PC-9 (cell line): ENCODE measurements at regions not wholly inside any gene's neighbourhood (a gene's known extent, or its start where the extent isn't known, plus 50 kb on each side); places are given as distances from the start of the nearest gene placed in this dataset.

Source experiments
- BruUV-seq: library from RNA; stranded (reverse); fragments of 400-500 nt; replicated peaks from 2 replicates; lab custom pipeline; 2021; lab: Mats Ljungman, UMichigan
- CTCF ChIA-PET: fragments of 300-600 bp; sonication (Branson Sonifier 250); formaldehyde crosslinking; loops from one replicate; lab custom pipeline; 2022; ENCODE audit warnings: antibody characterized with exemption; lab: Charles Lee
- POLR2A ChIA-PET: fragments of 300-600 bp; sonication (Branson Sonifier 250); formaldehyde crosslinking; loops from one replicate; lab custom pipeline; 2022; ENCODE audit warnings: antibody characterized with exemption; ENCODE audit not compliant: unreplicated experiment; lab: Charles Lee
- DNase-seq, 2 experiments: peaks; one replicate each; pipeline versions ENCODE4 v3.0.0 to v3.0.0-alpha.2; 2015 to 2022; ENCODE audit warnings: mixed read lengths in 1 of 2
- H2AFZ ChIP-seq: fragments of 200-600 bp; sonication (generic); 2 replicates; pipeline ENCODE4 v1.8.1; 2017; ENCODE audit warnings: antibody characterized with exemption
- H3F3A ChIP-seq: fragments of 200-600 bp; sonication (generic); 2 replicates; pipeline ENCODE4 v1.8.1; 2017; ENCODE audit warnings: antibody characterized with exemption, mild to moderate bottlenecking, low read depth; ENCODE audit not compliant: insufficient read depth
- H3K27ac ChIP-seq: fragments of 200-600 bp; sonication (generic); 2 replicates; pipeline ENCODE4 v1.6.1; 2016; ENCODE audit warnings: mixed run types
- H3K27me3 ChIP-seq: fragments of 200-600 bp; sonication (generic); 2 replicates; pipeline ENCODE4 v1.6.1; 2016; ENCODE audit warnings: low read depth, mixed run types; ENCODE audit not compliant: insufficient read depth
- H3K36me3 ChIP-seq: fragments of 200-600 bp; sonication (generic); 2 replicates; pipeline ENCODE4 v1.6.1; 2016; ENCODE audit warnings: low read depth, mixed run types
- H3K4me1 ChIP-seq: fragments of 200-600 bp; sonication (generic); replicated peaks from 2 replicates; pipeline ENCODE4 v1.6.1; 2016; ENCODE audit warnings: mixed run types; ENCODE audit not compliant: insufficient read depth
- H3K4me2 ChIP-seq: fragments of 200-600 bp; sonication (generic); 2 replicates; pipeline ENCODE4 v1.6.1; 2017; ENCODE audit warnings: mixed run types
- H3K4me3 ChIP-seq: fragments of 200-600 bp; sonication (generic); 2 replicates; pipeline ENCODE4 v1.6.1; 2016; ENCODE audit warnings: mixed run types
- H3K79me2 ChIP-seq: fragments of 200-600 bp; sonication (generic); 2 replicates; pipeline ENCODE4 v1.6.1; 2017; ENCODE audit warnings: low read depth, mixed run types
- H3K9me2 ChIP-seq: fragments of 200-600 bp; sonication (generic); 2 replicates; pipeline ENCODE4 v1.8.1; 2017; ENCODE audit warnings: mild to moderate bottlenecking; ENCODE audit not compliant: insufficient read depth
- H3K9me3 ChIP-seq: fragments of 200-600 bp; sonication (generic); 2 replicates; pipeline ENCODE4 v1.8.1; 2016; ENCODE audit warnings: low read depth; ENCODE audit not compliant: insufficient read depth
- H4K20me1 ChIP-seq: fragments of 200-600 bp; sonication (generic); 2 replicates; pipeline ENCODE4 v1.8.1; 2017; ENCODE audit not compliant: insufficient read depth
- CTCF ChIP-seq: fragments of 200-600 bp; sonication (generic); conservative IDR thresholded peaks from 2 replicates; pipeline ENCODE4 v1.6.1; 2017; ENCODE audit warnings: mixed run types, antibody characterized with exemption, mild to moderate bottlenecking, moderate library complexity
- EZH2 ChIP-seq: fragments of 200-600 bp; sonication (generic); IDR thresholded peaks from 2 replicates; pipeline ENCODE4 v1.8.0; 2017; ENCODE audit warnings: antibody characterized with exemption, low read depth
- intact Hi-C: fragments of 100-400 bp; cut with micrococcal nuclease; formaldehyde crosslinking; loops from one replicate; pipeline ENCODE4 v1.10.0; 2022; ENCODE audit not compliant: unreplicated experiment

DNA sequence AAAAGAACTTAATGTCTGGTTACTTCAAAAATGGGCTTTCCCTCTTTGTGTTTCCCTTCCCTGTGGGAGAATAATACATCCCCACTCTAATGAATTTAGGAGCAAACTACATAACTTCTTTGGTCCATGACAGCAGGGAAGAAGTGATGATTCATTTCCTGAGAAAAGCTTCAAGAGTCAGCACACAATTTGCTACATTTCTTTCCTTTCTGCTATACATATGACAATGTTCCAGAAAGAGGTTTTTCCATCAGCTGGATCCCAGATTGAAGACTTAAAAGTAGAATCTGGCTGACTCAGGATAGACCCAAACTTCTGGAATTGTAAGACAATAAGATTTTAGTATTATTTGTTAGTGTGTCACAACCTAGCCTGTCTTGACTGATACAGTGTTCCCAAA, 126.1 kb downstream of the DRD1 start:
- BruUV-seq: no TSS peak
- Histone ChIP-seq H3K4me2 (no peak overlapping the region), H2AFZ (no peak overlapping the region), H3F3A (no peaks in the 10 kb centered on the region), H3K9me3 (no peaks in the 10 kb centered on the region; the same call in 1 of the 2 replicates), H3K79me2 (no peaks in the 10 kb centered on the region), H3K27me3 (no peaks in the 10 kb centered on the region), H4K20me1 (no peaks in the 10 kb centered on the region), H3K36me3 (no peaks in the 10 kb centered on the region), H3K9me2 (no peaks in the 10 kb centered on the region), H3K4me1 (no peaks in the 10 kb centered on the region), H3K27ac (no peak overlapping the region), H3K4me3 (no peak overlapping the region)
- ChIA-PET CTCF (no interaction called here), POLR2A (no interaction called here)
- no peak for DNase-seq
- intact Hi-C loops: no loop called here
- TF ChIP-seq EZH2 (no peak), CTCF (no peak)

GRCh38 chr5:175309218-175309810, 134.7 kb downstream of the DRD1 start:
- intact Hi-C loops: no loop called here
- DNase-seq: no peak
- Histone ChIP-seq H3K27me3 (no peaks in the 10 kb centered on the region), H4K20me1 (no peaks in the 10 kb centered on the region), H3K27ac (no peak overlapping the region), H3K79me2 (no peaks in the 10 kb centered on the region), H2AFZ (no peak overlapping the region), H3F3A (no peaks in the 10 kb centered on the region), H3K36me3 (no peaks in the 10 kb centered on the region), H3K9me3 (no peaks in the 10 kb centered on the region), H3K4me2 (no peak overlapping the region), H3K9me2 (no peaks in the 10 kb centered on the region), H3K4me1 (no peaks in the 10 kb centered on the region), H3K4me3 (no peak overlapping the region)
- BruUV-seq: no TSS peak
- TF ChIP-seq EZH2 (no peak), CTCF (no peak)
- ChIA-PET POLR2A (no interaction called here), CTCF (no interaction called here)

- Histone ChIP-seq H3K36me3 (no peaks in the 10 kb centered on the region), H3K4me2 (no peak overlapping the region), H3F3A (no peaks in the 10 kb centered on the region), H3K27ac (no peak overlapping the region), H4K20me1 (no peaks in the 10 kb centered on the region), H3K9me2 (no peaks in the 10 kb centered on the region), H3K9me3 (no peaks in the 10 kb centered on the region), H3K79me2 (no peaks in the 10 kb centered on the region), H3K4me1 (no peaks in the 10 kb centered on the region), H3K4me3 (no peak overlapping the region), H3K27me3 (no peaks in the 10 kb centered on the region; the same call in 1 of the 2 replicates), H2AFZ (no peak overlapping the region)
- BruUV-seq: no TSS peak
- intact Hi-C loops: no loop called here
- POLR2A ChIA-PET: no interaction called here
- no peak for DNase-seq
- no peak for TF ChIP-seq EZH2
- TF ChIP-seq CTCF: no peak
- CTCF ChIA-PET: no interaction called here
Observed at GRCh38 chr5:175308701-175309100, 135.3 kb downstream of the DRD1 start.
